ENCODE measurements at regions not wholly inside any gene's neighbourhood (a gene's known extent, or its start where the extent isn't known, plus 50 kb on each side); places are given as distances from the start of the nearest gene placed in this dataset.

DNA sequence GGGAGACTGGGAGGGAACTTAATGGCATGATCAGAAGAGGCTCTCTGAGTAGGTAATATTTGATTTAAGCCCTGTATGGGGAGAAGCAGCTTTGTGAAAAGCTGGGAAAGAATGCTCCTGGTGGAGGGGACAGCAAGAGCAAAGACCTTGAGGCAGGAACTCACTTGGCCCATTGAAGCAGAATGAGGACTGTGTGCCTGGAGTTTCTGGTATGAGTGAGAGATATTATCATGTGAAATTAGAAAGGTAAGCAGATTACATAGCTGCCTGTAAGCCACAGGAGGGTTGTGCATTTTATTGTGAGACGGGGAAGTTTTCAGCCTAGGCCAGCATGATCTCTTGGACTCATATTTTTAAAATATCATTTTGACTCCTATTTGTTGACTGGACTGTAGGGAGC lies 502.1 kb downstream of the DHX35 start:
- TF ChIP-seq, protein P1, sequence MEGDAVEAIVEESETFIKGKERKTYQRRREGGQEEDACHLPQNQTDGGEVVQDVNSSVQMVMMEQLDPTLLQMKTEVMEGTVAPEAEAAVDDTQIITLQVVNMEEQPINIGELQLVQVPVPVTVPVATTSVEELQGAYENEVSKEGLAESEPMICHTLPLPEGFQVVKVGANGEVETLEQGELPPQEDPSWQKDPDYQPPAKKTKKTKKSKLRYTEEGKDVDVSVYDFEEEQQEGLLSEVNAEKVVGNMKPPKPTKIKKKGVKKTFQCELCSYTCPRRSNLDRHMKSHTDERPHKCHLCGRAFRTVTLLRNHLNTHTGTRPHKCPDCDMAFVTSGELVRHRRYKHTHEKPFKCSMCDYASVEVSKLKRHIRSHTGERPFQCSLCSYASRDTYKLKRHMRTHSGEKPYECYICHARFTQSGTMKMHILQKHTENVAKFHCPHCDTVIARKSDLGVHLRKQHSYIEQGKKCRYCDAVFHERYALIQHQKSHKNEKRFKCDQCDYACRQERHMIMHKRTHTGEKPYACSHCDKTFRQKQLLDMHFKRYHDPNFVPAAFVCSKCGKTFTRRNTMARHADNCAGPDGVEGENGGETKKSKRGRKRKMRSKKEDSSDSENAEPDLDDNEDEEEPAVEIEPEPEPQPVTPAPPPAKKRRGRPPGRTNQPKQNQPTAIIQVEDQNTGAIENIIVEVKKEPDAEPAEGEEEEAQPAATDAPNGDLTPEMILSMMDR (IDR thresholded peaks at IDR 0.05; ENCODE audit: low read depth, low read length): no peak
- DNase-seq (ENCODE audit: extremely low read depth, low read depth): no peak

DNA sequence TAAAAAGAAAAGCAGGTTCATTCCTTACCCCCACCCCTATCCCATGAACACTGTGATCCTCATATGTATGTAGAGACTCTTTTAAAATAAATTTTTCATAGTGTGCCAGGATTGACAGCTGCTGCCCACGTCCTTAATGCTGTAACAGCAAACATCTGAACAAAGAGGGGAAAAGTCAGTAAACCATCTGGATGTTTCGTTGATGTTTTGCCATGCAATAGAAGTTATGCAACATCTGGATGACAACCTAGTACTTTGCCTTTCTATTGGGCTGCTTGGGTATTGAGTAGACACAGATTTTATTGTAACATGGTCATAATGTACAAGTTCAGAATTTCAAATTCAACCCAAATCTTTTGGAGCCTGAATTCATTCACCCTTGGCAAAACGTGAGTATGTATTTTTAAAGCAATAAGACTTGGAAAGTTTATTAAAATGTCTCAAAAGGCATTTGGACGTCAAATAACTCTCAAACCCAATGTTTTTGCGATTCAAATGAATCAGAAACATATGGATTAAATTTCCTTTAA lies 500.3 kb downstream of the DHX35 start:
- DNase-seq (ENCODE audit: extremely low read depth, low read depth): no peak
- TF ChIP-seq, protein P1 (IDR thresholded peaks at IDR 0.05; ENCODE audit: low read depth, low read length): no peak

DNA sequence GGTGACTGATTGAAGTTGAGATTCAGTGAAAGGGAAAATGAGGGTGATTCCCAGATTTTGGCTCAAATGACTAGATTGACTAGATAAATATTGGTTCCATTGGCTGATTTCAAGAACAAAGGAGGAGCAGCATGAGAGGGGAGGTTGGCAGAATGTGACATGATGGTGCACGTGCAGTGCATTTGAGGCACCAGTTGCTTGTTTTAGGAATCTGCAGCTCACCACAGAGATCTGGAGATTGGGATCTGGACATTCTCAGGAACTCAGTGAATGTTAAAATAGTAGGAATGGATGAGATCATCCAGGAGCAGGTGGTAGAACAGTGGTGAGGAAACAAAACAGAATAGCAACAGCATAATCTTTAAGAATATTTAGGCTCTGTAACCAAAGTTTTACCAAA lies 496.3 kb downstream of the DHX35 start:
- TF ChIP-seq, protein P1 (IDR thresholded peaks at IDR 0.05; ENCODE audit: low read depth, low read length): no peak

DNA sequence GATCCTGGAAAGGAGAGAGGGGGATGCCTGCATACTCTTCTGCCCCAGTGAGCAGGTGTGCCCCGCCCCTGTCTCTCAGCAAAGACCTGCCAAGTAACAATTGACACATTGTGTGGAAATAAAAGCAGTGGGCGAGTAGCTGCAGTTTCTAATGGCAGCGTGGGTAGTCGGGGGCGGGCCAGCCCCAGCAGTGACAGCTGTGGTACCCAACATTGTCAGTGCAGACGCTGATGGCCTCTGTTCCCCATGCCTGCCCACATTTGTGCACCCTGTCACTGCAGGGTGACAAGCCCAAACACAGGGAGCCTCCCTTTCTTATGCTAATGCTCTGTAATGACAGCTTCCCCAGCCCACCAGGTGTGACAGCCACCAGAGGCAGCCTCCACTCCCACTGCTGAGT lies 491.7 kb downstream of the DHX35 start:
- DNase-seq (ENCODE audit: extremely low read depth, low read depth): no peak
- TF ChIP-seq, protein P1 (IDR thresholded peaks at IDR 0.05; ENCODE audit: low read depth, low read length): no peak

More for the DNA sequence above, 496.3 kb downstream of the DHX35 start:
- DNase-seq (ENCODE audit: extremely low read depth, low read depth): no peak

DNA sequence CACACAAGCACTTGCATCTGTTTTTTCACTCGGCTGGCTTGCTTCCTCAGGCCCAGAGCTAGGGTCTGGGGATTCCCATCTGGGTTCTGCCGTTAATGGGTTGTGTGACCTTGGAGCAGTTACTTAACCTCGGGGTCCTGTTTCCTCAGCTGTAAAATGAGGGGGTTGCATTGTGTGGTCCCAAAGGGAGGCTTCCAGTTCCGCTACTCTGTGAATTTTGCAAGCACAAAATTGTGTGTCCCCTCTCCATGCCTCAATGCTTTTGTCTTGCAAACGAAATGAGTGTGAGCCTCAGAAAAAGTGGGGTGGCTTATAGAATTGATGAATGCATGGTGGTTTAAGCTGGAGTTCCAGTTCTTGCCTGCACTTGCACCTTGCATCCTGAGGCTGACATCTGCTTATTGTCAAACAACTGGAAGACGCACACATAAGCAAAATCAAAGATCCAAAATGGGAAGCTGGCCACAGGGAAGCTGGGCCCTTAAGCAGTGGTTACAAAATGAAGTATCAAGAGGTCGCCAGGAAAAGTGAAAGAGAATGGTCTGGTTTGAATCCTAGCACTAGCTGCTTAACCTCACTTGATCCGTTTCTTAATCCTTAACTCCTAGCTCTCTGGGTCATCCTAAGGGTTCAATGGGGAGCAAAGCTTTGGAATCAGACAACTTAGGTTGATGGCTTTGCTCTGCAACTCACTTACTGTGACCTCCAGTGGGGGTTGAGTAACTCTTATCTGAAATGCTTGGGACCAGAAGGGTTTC lies 490.6 kb downstream of the DHX35 start:
- TF ChIP-seq, protein P1 (IDR thresholded peaks at IDR 0.05; ENCODE audit: low read depth, low read length): no peak
- no peak for DNase-seq (ENCODE audit: extremely low read depth, low read depth)

DNA sequence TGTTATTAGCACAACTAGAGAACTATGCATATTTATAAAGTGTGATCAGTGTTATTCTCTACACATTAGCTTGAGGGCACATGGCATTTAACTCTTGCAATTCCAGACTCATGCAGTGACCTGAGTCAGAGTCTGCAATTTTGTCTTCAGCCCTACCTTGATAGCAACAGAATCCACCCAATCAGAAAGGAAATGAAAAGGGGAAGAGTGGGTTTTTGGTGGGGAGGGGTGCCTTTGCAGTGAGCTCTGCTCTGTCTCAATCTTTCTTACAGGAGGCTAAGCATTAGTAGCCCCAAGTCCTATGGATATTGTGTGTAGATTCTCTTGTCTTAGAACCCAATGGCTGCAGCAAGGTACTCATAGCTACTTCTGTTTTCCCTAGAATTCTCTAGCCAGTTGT lies 489.2 kb downstream of the DHX35 start:
- TF ChIP-seq, protein P1 (IDR thresholded peaks at IDR 0.05; ENCODE audit: low read depth, low read length): no peak
- DNase-seq (ENCODE audit: extremely low read depth, low read depth): no peak

DNA sequence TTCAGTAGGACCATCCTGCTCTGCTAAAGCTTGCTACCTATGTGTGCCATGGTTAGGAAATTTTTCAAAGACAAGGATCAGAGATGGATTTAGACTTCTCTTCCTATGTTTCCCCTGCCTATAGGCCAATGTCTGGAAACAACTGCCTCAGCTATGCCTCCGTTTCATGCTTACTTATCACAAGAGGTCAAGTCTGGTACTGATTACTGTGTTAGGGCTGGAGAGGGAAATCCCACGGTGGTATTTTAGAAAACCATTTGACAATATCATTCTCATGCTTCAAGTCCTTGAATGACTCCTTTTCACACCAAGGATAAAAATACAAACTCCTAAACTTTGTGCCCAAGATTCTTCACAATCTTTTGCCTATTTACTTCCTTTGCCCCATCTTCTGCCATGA lies 484.3 kb downstream of the DHX35 start:
- TF ChIP-seq, protein P1 (IDR thresholded peaks at IDR 0.05; ENCODE audit: low read depth, low read length): no peak
- DNase-seq (ENCODE audit: extremely low read depth, low read depth): no peak
